ENCODE measurements at regions not wholly inside any gene's neighbourhood (a gene's known extent, or its start where the extent isn't known, plus 50 kb on each side); places are given as distances from the start of the nearest gene placed in this dataset.

GRCh38 chr1:29832471-29832870, 596.1 kb downstream of the PTPRU start:
- no peak for TF ChIP-seq CTCF (IDR thresholded peaks at IDR 0.05)
- no peak for TF ChIP-seq EP300 (IDR thresholded peaks at IDR 0.05)
- no peak for TF ChIP-seq POLR2A (IDR thresholded peaks at IDR 0.05)
